Fibroblast of skin of right biceps (primary cell): ENCODE measurements at regions not wholly inside any gene's neighbourhood (a gene's known extent, or its start where the extent isn't known, plus 50 kb on each side); places are given as distances from the start of the nearest gene placed in this dataset.
"Not testable (repeated sequence)": the region's sequence is repeated elsewhere in the genome, so short reads cannot be mapped to it uniquely, and the experiment has no call there.

ENCODE experiments used
- DNase-seq: peaks from one replicate; pipeline ENCODE4 v3.0.0-alpha.2; 2013

GRCh38 chr4:167842487-167842886 lies 249.8 kb upstream of the ANXA10 start:
- no peak for DNase-seq

DNA sequence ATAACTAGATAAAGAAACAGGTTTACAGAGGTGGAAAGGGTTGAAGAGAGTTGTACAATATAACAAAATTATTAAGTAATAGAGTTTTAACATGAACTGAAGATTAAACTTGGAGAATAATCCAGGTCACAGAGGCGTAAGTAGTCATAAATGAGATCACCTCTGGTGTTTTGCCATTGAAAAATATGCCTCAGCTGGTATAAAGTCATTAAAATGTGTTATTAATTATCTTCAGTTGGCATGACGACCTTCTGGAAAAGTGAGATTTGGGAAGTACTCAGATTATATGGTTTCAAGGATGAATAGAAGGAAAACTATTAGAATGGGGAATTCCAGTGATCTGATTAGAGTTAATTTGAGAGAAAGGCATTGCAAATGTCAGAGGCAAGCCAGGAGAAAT lies 237.5 kb upstream of the ANXA10 start:
- peak; percentile 33 for DNase-seq

- not testable (repeated sequence) for DNase-seq
Measured at GRCh38 chr4:167858127-167858526, 234.2 kb upstream of the ANXA10 start.

- no peak for DNase-seq
Measured at GRCh38 chr4:167867191-167867590, 225.1 kb upstream of the ANXA10 start.

DNA sequence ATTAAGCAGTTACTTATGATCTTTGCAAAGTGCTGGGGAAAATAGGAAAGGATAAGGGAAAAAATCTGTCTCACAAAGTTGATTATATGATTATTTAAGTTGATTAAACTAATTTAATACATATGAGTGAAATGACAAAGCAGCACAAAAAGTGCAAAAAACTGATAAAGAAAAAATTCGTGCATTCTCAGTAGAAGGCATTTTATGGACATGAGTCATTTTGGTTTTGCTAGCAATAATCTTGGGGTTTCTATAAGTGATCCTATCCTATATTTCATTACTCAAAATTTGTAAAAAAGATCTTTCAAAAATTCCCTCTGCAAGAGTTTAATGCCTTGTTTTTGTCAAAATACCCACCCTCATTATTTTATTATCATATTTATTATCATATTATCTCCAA lies 224.2 kb upstream of the ANXA10 start:
- DNase-seq: peak; percentile 64

GRCh38 chr4:167873496-167873895 lies 218.8 kb upstream of the ANXA10 start:
- DNase-seq: peak; percentile 59

DNA sequence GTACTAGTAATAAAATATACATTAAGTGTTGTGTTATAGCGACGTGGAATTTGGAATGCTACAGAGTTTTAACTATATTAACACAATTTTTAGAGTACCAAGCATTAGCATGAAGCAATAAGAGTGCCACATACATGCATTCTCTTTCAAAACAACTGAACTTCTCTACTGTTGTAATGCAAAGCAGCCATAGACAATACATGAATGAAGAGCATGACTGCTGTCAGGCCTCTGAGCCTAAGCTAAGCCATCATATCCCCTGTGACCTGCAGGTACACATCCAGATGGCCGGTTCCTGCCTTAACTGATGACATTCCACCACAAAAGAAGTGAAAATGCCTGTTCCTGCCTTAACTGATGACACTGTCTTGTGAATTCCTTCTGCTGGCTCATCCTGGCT lies 216.2 kb upstream of the ANXA10 start:
- DNase-seq: not testable (repeated sequence)

DNA sequence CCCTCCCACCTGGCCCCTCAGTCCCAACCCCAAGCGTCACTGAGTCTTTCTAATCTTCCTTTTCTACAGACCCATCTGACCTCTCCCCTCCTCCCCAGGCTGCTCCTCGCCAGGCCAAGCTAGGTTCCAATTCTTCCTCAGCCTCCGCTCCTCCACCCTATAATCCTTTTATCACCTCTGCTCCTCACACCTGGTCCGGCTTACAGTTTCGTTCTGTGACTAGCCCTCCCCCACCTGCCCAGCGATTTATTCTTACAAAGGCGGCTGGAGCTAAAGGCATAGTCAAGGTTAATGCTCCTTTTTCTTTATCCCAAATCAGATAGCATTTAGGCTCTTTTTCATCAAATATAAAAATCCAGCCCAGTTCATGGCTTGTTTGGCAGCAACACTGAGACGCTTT lies 214.5 kb upstream of the ANXA10 start:
- DNase-seq: not testable (repeated sequence)

DNA sequence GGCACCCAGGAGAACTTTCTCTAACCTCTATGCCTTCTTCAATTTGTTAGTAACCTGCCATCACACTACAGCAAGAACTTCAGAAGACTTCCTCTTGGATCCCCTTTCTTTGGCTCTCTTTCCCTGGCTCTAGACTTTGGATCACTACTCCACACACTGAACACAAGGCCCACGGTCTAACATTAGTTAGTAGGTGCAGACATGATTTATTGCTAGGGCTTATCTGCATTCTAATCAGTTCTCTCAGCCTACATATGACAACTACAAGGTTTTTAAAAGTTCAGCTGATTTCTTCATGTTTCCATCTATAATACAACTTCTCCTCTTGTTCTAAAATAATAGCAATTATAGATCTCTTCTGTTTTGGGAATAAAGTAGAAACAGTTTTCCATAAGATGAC lies 209.1 kb upstream of the ANXA10 start:
- peak; percentile 63 for DNase-seq

GRCh38 chr4:167885071-167885470 lies 207.3 kb upstream of the ANXA10 start:
- no peak for DNase-seq

DNA sequence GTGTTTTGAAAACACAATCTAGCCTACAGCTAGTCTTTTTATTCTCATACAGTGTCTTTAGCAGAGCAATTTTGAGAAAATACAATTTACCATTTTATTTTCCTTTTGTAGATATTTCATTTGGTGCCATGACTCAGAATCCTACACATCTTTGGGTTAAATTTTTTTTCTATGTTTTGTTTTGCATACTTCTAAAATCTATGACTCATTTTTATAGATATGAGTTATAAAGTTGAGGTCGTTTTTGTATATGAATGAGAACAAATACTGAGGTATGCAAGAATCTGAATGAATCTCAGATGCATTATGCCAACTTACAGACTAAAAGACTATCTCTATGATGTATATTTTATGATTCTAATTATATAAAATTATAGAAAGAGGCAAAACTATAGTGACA lies 206.5 kb upstream of the ANXA10 start:
- DNase-seq: peak; percentile 54

- DNase-seq: no peak
Measured at GRCh38 chr4:167887726-167888125, 204.6 kb upstream of the ANXA10 start.

DNA sequence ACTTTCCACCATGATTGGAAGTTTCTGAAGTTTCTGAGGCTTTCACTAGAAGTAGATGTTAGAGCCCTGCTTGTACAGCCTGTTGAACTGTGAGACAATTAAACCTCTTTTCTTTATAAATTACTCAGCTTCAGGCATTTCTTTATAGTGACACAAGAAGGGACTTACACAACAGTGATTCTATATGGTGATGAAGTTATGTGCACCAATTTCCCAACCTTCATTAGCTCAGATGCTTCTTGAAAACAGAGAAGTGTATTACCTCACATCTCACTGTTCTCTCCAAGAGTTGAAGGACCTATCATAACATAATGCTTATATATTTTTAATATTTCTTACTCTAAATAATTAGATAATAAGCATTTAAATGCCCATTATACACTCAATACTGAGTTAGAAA lies 202.1 kb upstream of the ANXA10 start:
- DNase-seq: no peak

GRCh38 chr4:167893531-167893930 lies 198.8 kb upstream of the ANXA10 start:
- DNase-seq: no peak

DNA sequence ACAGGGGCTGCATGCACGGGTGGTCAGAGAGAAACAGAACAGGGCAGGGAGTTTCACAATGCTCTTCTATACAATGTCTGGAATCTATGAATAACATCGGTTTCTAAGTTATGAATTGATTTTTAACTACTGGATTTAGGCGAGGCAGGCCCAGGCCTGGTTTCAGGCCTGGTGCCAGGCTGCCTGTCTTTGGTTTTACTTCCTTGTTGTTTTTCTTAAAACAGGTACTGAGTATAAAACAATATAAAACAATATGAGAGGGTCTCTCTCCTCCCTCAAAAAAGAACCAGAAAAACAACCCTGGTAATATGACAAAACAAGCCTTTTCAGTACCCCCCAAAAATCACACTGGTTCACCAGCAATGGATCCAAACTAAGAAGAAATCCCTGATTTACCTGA lies 196.1 kb upstream of the ANXA10 start:
- DNase-seq: not testable (repeated sequence)

DNA sequence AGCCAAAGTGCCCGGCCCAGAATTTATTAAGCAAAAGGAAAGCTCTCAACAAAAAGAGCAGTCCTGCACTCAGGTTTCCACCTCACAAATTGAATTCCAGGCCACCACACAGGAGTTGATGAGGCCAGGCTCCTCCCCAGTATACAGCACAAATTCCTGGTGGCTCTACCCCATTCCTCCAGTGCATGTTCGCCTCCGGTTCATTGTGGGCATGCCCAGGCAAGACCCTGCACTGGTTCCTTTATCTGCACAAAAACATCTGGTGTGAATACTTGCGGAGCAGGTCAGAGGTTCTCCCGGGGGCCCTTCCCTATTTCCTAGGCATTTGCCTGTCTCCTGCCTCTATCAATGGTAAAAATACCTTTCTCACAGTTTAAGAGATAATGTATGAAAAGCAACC lies 195.2 kb upstream of the ANXA10 start:
- DNase-seq: peak; percentile 31

DNA sequence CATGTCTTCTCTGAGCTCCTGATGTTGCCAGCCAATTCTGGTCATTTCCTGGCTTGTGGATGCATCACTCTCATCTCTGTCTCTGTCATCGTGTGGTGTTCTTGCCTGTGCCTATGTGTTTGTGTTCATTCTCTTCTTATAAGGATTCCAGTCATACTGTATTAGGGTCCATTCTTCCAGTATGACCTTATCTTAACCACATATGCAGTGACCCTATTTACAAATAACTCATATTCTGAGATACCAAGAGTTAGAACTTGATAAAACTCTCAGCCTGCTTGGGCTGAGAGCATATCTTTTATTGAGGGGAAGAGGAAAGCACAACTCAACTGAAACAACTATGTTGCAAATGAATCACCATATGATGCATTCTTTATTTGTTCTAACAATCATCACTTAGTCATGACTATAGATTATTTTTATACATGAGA lies 189.0 kb upstream of the ANXA10 start:
- DNase-seq: peak; percentile 74

DNA sequence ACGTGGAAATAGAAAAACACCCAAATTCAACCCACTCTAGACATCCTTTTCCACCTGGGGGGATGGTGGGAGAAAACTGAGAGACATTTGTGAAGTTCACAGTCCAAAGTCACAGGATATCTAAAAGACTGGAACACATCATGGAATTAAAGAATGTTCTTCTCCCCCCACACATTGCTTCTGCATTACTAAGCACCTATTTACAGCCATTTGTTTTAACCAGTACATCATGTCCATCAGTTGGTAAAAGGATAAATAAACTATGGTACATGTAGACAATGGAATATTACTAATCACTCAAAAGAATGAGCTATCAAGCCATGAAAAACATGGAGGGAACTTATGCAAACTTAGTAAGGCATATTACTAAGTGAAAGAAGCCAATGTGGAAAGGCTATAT lies 185.5 kb upstream of the ANXA10 start:
- DNase-seq: peak; percentile 41

DNA sequence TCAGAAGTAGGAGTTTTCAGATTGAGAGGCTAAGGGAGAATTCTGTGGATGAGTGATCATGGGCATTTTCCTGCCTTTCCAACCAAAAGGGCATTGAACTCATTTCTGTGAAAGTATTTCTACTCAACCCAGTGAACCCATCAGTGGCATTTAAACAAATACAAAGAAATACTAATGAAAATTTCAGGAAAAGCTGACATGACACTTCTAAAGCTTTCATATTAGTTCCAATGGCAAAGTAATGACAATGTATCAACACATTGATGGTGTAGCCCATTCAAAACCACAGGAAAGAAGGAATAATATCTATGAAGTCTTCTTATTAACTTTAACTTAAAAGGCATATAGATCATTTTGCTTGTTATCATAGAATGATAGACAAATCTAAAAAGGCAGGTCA lies 183.5 kb upstream of the ANXA10 start:
- DNase-seq: no peak

GRCh38 chr4:167912535-167912934 lies 179.8 kb upstream of the ANXA10 start:
- DNase-seq: not testable (repeated sequence)

DNA sequence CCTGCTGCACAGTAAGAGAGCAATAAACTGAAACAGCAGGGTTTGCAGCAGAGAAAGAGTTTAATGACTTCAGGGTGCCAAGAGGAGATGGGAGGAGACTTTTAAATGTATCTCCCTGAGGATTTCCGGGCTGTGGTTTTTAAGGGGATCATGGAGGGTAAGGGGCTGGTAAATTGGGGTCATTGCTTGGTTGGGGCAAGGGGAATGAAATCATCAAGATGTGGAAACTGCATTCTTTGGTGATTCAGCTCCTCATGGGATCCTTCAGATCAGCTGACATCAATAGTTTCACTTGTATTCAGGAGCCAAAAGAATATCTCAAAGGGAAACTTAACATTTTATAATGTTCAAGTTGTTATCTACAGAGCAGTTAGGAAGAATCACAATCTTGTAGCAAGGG lies 174.3 kb upstream of the ANXA10 start:
- peak; percentile 9 for DNase-seq

GRCh38 chr4:167930166-167930565 lies 162.2 kb upstream of the ANXA10 start:
- DNase-seq: no peak

DNA sequence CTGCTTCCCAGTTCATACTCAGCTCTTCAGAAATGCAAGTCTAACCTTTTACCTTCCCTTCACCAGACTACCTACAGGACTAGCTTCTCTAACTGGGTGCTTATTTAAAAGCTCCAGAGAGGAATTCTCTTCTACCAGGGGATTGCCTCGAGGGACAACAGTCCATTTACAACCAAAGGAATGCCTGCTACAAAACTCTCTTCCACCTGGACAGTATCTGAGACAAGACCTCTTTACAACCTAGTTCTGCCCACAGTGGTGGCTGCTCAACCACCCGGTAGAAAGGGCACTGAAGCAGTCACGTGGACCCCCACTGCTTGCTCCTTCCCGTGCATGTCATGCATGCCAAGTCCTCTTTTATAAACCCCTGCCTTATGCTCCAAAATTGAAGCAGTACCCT lies 158.1 kb upstream of the ANXA10 start:
- no peak for DNase-seq

GRCh38 chr4:167939863-167940616 lies 152.3 kb upstream of the ANXA10 start:
- no peak for DNase-seq

DNA sequence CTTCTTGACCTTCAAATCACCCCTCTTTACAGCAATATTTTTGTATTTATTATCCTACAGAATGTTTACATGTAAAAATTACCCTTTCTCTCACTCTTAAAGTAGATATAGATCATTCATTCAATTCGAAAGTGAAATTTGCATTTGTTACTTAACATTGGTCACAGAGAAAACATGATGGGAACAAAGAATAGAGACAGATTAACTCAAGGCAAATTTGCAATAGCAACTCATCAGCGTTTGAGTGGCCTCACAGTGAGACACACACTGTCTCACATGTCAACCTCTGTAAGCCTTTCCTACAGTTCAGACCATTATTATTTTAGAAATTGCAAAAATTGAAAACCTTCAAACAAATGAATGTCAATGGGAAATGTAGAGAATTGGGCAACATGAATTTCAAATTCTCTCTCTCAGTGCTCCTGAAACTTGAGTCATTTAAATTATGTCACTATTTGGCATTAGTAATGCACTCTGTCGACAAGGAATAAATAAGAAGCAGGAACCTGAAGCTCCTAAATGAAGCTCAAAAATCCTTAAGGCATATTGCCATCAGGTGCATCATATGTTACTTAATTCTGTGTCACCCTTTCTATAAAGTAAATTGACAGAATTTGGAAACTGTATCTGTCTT lies 148.3 kb upstream of the ANXA10 start:
- no peak for DNase-seq
